GM19351 (cell line): ENCODE measurements at regions not wholly inside any gene's neighbourhood (a gene's known extent, or its start where the extent isn't known, plus 50 kb on each side); places are given as distances from the start of the nearest gene placed in this dataset.
"Not testable (repeated sequence)": the region's sequence is repeated elsewhere in the genome, so short reads cannot be mapped to it uniquely, and the experiment has no call there.

Experiments
- ATAC-seq: cut with Tn5 transposase; IDR thresholded peaks from one replicate; pipeline ENCODE4 v1.9.1; 2021; ENCODE audit warnings: mild to moderate bottlenecking, moderate library complexity; ENCODE audit not compliant: unreplicated experiment

- no peak for ATAC-seq
These were observed 417.2 kb downstream of the SATB2 start for GRCh38 chr2:199040522-199040921.

GRCh38 chr2:199033761-199034160 lies 424.0 kb downstream of the SATB2 start:
- ATAC-seq, result not testable (repeated sequence)

GRCh38 chr2:199025146-199025545 lies 432.6 kb downstream of the SATB2 start:
- no peak for ATAC-seq

GRCh38 chr2:199024224-199024623 lies 433.5 kb downstream of the SATB2 start:
- ATAC-seq, result no peak

GRCh38 chr2:199019898-199020507 lies 437.7 kb downstream of the SATB2 start:
- ATAC-seq, result peak; percentile 60

- ATAC-seq, result no peak
These were observed 438.9 kb downstream of the SATB2 start for GRCh38 chr2:199018826-199019225.

- no peak for ATAC-seq
These were observed 442.7 kb downstream of the SATB2 start for GRCh38 chr2:199015072-199015471.

- ATAC-seq, result no peak
These were observed 443.5 kb downstream of the SATB2 start for GRCh38 chr2:199014226-199014625.

GRCh38 chr2:199011908-199012307 lies 445.8 kb downstream of the SATB2 start:
- no peak for ATAC-seq

GRCh38 chr2:198994678-198995077 lies 463.1 kb downstream of the SATB2 start:
- ATAC-seq, result no peak

GRCh38 chr2:198991431-198991830 lies 466.3 kb downstream of the SATB2 start:
- no peak for ATAC-seq

- no peak for ATAC-seq
These were observed 482.0 kb downstream of the SATB2 start for GRCh38 chr2:198975779-198976178.

GRCh38 chr2:198973785-198974184 lies 484.0 kb downstream of the SATB2 start:
- no peak for ATAC-seq

- ATAC-seq, result no peak
These were observed 484.6 kb downstream of the SATB2 start for GRCh38 chr2:198973181-198973580.

GRCh38 chr2:198968545-198968944 lies 489.2 kb downstream of the SATB2 start:
- ATAC-seq, result no peak

- ATAC-seq, result no peak
These were observed 491.5 kb downstream of the SATB2 start for GRCh38 chr2:198966269-198966668.

- peak; percentile 52 for ATAC-seq
These were observed 496.2 kb downstream of the SATB2 start for GRCh38 chr2:198961547-198961946.

- ATAC-seq, result no peak
These were observed 500.6 kb downstream of the SATB2 start for GRCh38 chr2:198957181-198957580.

- no peak for ATAC-seq
These were observed 504.4 kb downstream of the SATB2 start for GRCh38 chr2:198953328-198953727.

- ATAC-seq, result no peak
These were observed 506.9 kb downstream of the SATB2 start for GRCh38 chr2:198950803-198951202.

- ATAC-seq, result no peak
These were observed 512.2 kb downstream of the SATB2 start for GRCh38 chr2:198945496-198945895.

- ATAC-seq, result no peak
These were observed 527.6 kb downstream of the SATB2 start for GRCh38 chr2:198930170-198930569.

- no peak for ATAC-seq
These were observed 529.7 kb downstream of the SATB2 start for GRCh38 chr2:198928026-198928425.
